HL-60 (cell line): ENCODE measurements at regions not wholly inside any gene's neighbourhood (a gene's known extent, or its start where the extent isn't known, plus 50 kb on each side); places are given as distances from the start of the nearest gene placed in this dataset.

ENCODE experiments used
- POLR2AphosphoS5 ChIP-seq: IDR thresholded peaks from 2 replicates; pipeline ENCODE4 v1.6.1; 2012; ENCODE audit warnings: low read depth
- SPI1 ChIP-seq: IDR thresholded peaks from 2 replicates; pipeline ENCODE4 v1.6.1; 2012; ENCODE audit warnings: low read depth, mild to moderate bottlenecking, borderline replicate concordance
- TF ChIP-seq, protein P1 (sequence below): IDR thresholded peaks from one replicate; pipeline ENCODE4 v1.5.1; 2011; ENCODE audit warnings: low read length, control low read depth, inconsistent platforms; ENCODE audit not compliant: insufficient read depth

DNA sequence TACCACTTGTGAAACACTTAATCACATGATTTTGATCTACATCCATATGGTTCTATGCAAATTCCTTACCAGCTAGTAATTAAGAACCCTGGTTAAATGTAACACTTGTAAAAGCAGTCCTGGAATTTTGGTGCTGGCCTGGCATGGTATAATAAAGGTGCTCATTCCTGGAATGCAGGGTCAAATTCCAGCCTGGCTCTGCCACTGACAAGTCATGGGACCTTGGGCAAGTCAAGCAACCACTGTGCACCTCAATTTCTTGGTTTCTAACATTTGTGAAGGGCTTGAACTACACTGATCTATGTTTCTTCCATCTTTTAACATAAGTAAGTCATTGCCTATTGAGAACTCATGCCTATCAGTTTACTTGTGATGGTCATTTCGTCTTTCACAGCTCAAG, 91.9 kb upstream of the PIK3CG start:
- TF ChIP-seq, protein P1, sequence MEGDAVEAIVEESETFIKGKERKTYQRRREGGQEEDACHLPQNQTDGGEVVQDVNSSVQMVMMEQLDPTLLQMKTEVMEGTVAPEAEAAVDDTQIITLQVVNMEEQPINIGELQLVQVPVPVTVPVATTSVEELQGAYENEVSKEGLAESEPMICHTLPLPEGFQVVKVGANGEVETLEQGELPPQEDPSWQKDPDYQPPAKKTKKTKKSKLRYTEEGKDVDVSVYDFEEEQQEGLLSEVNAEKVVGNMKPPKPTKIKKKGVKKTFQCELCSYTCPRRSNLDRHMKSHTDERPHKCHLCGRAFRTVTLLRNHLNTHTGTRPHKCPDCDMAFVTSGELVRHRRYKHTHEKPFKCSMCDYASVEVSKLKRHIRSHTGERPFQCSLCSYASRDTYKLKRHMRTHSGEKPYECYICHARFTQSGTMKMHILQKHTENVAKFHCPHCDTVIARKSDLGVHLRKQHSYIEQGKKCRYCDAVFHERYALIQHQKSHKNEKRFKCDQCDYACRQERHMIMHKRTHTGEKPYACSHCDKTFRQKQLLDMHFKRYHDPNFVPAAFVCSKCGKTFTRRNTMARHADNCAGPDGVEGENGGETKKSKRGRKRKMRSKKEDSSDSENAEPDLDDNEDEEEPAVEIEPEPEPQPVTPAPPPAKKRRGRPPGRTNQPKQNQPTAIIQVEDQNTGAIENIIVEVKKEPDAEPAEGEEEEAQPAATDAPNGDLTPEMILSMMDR = no peak
- TF ChIP-seq POLR2AphosphoS5 (no peak), SPI1 (no peak)
